GM21723 (cell line): ENCODE measurements at regions not wholly inside any gene's neighbourhood (a gene's known extent, or its start where the extent isn't known, plus 50 kb on each side); places are given as distances from the start of the nearest gene placed in this dataset.

Experiments
- ATAC-seq: cut with Tn5 transposase; IDR thresholded peaks from one replicate; pipeline ENCODE4 v1.9.1; 2021; ENCODE audit warnings: mild to moderate bottlenecking, moderate library complexity; ENCODE audit not compliant: unreplicated experiment

DNA sequence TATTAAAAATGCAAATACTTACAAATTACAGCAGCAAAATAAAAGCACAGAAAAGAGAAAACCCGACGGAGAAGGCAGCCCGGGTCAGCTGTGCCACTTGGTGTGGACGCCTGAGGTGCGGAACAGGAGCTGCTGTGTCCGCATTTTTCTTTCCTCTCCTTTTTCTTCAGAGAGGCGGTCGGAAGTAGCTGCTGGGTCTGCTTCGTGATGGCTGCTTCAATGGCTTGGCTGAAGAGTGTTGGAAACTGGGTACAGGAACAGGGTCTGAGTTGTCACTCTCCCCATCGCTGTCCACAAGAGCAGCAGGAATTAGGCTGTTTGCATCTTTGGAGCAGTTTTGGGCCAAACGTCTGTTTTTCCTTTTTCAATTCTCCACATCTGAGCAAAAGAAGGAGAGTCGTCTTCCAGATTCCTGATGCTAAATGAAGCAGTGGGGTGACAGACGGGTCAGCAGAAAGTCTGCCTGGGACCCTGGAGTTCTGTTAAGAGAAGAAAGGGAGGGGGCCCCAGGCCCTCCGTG is 53.5 kb upstream of the ARL8B start:
- ATAC-seq = no peak

DNA sequence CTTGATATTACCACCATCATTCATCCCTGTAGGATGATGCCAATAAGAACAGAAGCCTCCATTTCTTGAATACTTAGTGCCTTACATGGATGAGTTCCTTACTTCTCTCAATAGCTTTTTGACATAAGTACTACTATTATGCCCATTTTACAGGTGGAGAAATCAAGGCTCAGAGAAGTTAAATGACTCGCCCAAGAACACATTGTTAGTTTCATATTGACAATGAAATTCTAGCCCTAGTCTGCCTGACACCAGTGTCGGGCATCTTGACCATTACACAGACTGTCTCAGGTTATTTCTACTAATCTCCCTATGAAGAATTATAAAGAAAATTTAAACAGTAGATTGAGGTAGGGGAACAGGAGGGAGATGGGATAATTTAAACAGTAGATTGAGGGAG is 52.5 kb upstream of the ARL8B start:
- no peak for ATAC-seq

DNA sequence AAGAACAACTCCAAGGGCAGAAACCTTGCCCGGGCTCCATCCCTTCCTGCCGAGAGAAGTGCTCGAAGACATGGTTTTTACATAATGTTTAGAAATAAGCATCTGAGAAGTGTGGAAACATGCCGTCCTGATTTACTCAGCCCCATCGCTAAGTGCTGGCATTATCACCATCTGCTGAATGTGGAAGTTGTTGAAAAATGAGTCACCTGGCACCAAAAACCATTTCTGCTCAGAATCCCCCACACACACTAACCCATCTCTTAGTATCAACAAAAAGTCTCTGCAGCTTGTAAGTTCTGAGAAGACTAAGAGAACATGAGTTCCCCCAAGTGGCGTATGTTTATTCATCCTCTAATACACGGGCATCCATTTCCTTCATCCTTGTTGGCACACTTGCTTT is 51.0 kb upstream of the ARL8B start:
- no peak for ATAC-seq

DNA sequence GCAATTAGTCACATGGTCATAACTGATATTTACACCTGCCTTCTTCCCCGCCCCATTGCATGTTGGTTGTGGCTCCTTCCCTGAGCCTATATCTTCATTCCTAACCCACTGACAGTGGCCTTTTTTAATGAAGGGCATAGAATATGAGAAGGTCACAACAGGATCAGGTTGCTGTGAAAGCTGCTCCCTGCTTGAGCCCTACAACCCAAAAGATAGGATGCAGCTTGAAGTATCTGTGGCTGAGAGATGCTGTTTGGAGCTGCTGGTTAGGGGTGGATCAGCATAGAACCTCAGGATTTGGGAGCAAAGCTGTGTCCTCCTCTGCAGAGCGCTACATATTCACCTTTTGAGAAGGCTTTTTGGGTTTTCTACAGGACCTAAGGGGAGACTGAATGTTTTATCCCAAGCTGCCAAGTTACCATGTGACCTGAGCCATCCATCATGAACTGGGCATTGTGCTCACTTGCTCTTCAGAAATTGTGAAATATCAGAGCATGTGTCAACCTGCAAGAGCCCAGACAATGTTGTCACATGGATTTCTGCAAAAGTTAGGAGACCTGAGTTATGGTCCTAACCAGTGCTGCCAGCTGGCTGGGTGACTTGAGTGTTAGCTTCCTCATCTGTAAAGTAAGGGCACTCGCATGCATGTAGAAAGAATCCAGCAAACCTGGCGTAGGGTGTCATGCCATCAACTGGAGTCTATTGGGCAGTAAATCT is 49.8 kb upstream of the ARL8B start:
- no peak for ATAC-seq
